Endothelial cell of umbilical vein (primary cell): ENCODE measurements at regions not wholly inside any gene's neighbourhood (a gene's known extent, or its start where the extent isn't known, plus 50 kb on each side); places are given as distances from the start of the nearest gene placed in this dataset.

Experiments used
- CTCF ChIP-seq, 2 donors: IDR thresholded peaks; 1 replicate in 1 of 2; 2 replicates in 1 of 2; pipeline ENCODE4 v1.5.1; 2011; ENCODE audit warnings: low read length in 2 of 2, mild to moderate bottlenecking in 2 of 2, moderate library complexity in 2 of 2, control low read depth in 1 of 2, inconsistent platforms in 1 of 2, low read depth in 1 of 2; ENCODE audit not compliant: insufficient read depth in 1 of 2; ENCODE audit errors: extremely low read depth in 1 of 2
- EZH2 ChIP-seq: IDR thresholded peaks from 2 replicates; pipeline ENCODE4 v1.6.1; 2012; ENCODE audit warnings: borderline replicate concordance, low read depth, mild to moderate bottlenecking, moderate library complexity, low read length, inconsistent platforms; ENCODE audit not compliant: severe bottlenecking
- FOS ChIP-seq: IDR thresholded peaks from 2 replicates; pipeline ENCODE4 v1.6.1; 2011; ENCODE audit warnings: mild to moderate bottlenecking, low read length, moderate library complexity, borderline replicate concordance; ENCODE audit not compliant: insufficient read depth
- POLR2A ChIP-seq: IDR thresholded peaks from 2 replicates; pipeline ENCODE4 v1.6.1; 2012; ENCODE audit warnings: low read depth, mild to moderate bottlenecking, control low read depth, low read length
- POLR2AphosphoS5 ChIP-seq: IDR thresholded peaks from 2 replicates; pipeline ENCODE4 v1.6.1; 2012; ENCODE audit warnings: low read depth, mild to moderate bottlenecking, control low read depth, low read length, moderate library complexity; ENCODE audit not compliant: insufficient read depth

- no peak for TF ChIP-seq POLR2AphosphoS5
- TF ChIP-seq POLR2A, result no peak
- no peak for TF ChIP-seq CTCF (IDR thresholded peaks at IDR 0.05; ENCODE audit: extremely low read depth in 1 of 2, insufficient read depth in 1 of 2, low read depth in 1 of 2, low read length in 2 of 2)
- no peak for TF ChIP-seq EZH2
- TF ChIP-seq FOS, result no peak
These were observed 663.1 kb downstream of the XIRP2 start for GRCh38 chr2:167551416-167551815.
